IMR-90 (cell line): ENCODE measurements at regions not wholly inside any gene's neighbourhood (a gene's known extent, or its start where the extent isn't known, plus 50 kb on each side); places are given as distances from the start of the nearest gene placed in this dataset.

Experiments
- ATAC-seq: fragments of 200-7000 bp; cut with Tn5 transposase; 2 replicates; pipeline ENCODE4 v1.9.1; 2020; ENCODE audit warnings: low read depth, mild to moderate bottlenecking, moderate library complexity
- BruUV-seq: library from RNA; stranded (reverse); fragments of 400-500 nt; replicated peaks from 2 replicates; lab custom pipeline; 2021; lab: Mats Ljungman, UMichigan
- CTCF ChIA-PET: fragments of 300-600 bp; formaldehyde crosslinking; extraction: SDS; loops from one replicate; lab custom pipeline; 2021; ENCODE audit warnings: antibody characterized with exemption; lab: Yijun Ruan, JAX
- POLR2A ChIA-PET: fragments of 300-600 bp; sonication (Branson Sonifier 250); formaldehyde crosslinking; loops from one replicate; lab custom pipeline; 2022; ENCODE audit warnings: antibody characterized with exemption; ENCODE audit not compliant: unreplicated experiment; lab: Charles Lee
- DNase-seq: peaks from one replicate; pipeline ENCODE4 v3.0.0; 2013
- H2AFZ ChIP-seq: replicated peaks from 2 replicates; pipeline ENCODE3; 2013; ENCODE audit warnings: low read length, mild to moderate bottlenecking; ENCODE audit not compliant: poor library complexity
- H2AK5ac ChIP-seq: 2 replicates; pipeline ENCODE4 v1.6.1; 2013; ENCODE audit warnings: low read depth, low read length, inconsistent platforms
- H2AK9ac ChIP-seq: replicated peaks from 2 replicates; pipeline ENCODE3; 2013; ENCODE audit warnings: mild to moderate bottlenecking, low read depth, low read length, moderate library complexity; ENCODE audit not compliant: poor library complexity
- H2BK120ac ChIP-seq: 2 replicates; pipeline ENCODE4 v1.6.1; 2013; ENCODE audit warnings: low read depth, low read length, inconsistent platforms
- H2BK15ac ChIP-seq: 3 replicates; pipeline ENCODE4 v1.6.1; 2013; ENCODE audit warnings: low read depth, low read length, inconsistent platforms
- H2BK20ac ChIP-seq: 2 replicates; pipeline ENCODE4 v1.6.1; 2013; ENCODE audit warnings: low read depth, mild to moderate bottlenecking, inconsistent platforms, low read length, moderate library complexity
- H2BK5ac ChIP-seq: 2 replicates; pipeline ENCODE4 v1.6.1; 2013; ENCODE audit warnings: mild to moderate bottlenecking, low read depth, low read length, inconsistent platforms; ENCODE audit not compliant: poor library complexity, severe bottlenecking
- H3K14ac ChIP-seq: replicated peaks from 2 replicates; pipeline ENCODE4 v1.6.1; 2013; ENCODE audit warnings: low read depth, low read length, inconsistent platforms
- H3K18ac ChIP-seq: 2 replicates; pipeline ENCODE4 v1.6.1; 2013; ENCODE audit warnings: low read depth, low read length, control low read depth
- H3K23ac ChIP-seq: 2 replicates; pipeline ENCODE4 v1.6.1; 2013; ENCODE audit warnings: low read depth, low read length, inconsistent platforms
- H3K27ac ChIP-seq: 2 replicates; pipeline ENCODE4 v1.5.1; 2013; ENCODE audit warnings: mild to moderate bottlenecking, control low read depth, low read length; ENCODE audit not compliant: insufficient read depth
- H3K27me3 ChIP-seq: 2 replicates; pipeline ENCODE4 v1.6.1; 2013; ENCODE audit warnings: low read length; ENCODE audit not compliant: control insufficient read depth, insufficient read depth
- H3K36me3 ChIP-seq: 2 replicates; pipeline ENCODE4 v1.6.1; 2013; ENCODE audit warnings: low read length, mixed read lengths; ENCODE audit not compliant: control insufficient read depth, insufficient read depth
- H3K4ac ChIP-seq: 2 replicates; pipeline ENCODE4 v1.6.1; 2013; ENCODE audit warnings: low read depth, low read length, inconsistent platforms
- H3K4me1 ChIP-seq: 2 replicates; pipeline ENCODE4 v1.6.1; 2013; ENCODE audit warnings: low read length, mixed read lengths; ENCODE audit not compliant: control insufficient read depth, insufficient read depth
- H3K4me2 ChIP-seq: 2 replicates; pipeline ENCODE4 v1.6.1; 2013; ENCODE audit warnings: low read depth, mild to moderate bottlenecking, control low read depth, low read length, moderate library complexity
- H3K4me3 ChIP-seq: 2 replicates; pipeline ENCODE4 v1.5.1; 2013; ENCODE audit warnings: low read depth, mild to moderate bottlenecking, control low read depth, low read length, moderate library complexity; ENCODE audit not compliant: insufficient read depth
- H3K56ac ChIP-seq: 2 replicates; pipeline ENCODE4 v1.6.1; 2013; ENCODE audit warnings: low read length, inconsistent platforms; ENCODE audit not compliant: insufficient read depth; ENCODE audit errors: extremely low read depth
- H3K79me1 ChIP-seq, 2 experiments: 2 replicates each; pipeline ENCODE4 v1.6.1; 2013; ENCODE audit warnings: low read length in 2 of 2, inconsistent platforms in 1 of 2, low read depth in 1 of 2
- H3K9ac ChIP-seq: 2 replicates; pipeline ENCODE4 v1.6.1; 2013; ENCODE audit warnings: low read depth, low read length, control low read depth
- H3K9me1 ChIP-seq: 2 replicates; pipeline ENCODE4 v1.6.1; 2013; ENCODE audit warnings: low read length, inconsistent platforms; ENCODE audit not compliant: insufficient read depth
- H3K9me3 ChIP-seq: 2 replicates; pipeline ENCODE4 v1.6.1; 2013; ENCODE audit warnings: low read length; ENCODE audit not compliant: control insufficient read depth, insufficient read depth
- H4K20me1 ChIP-seq: 2 replicates; pipeline ENCODE4 v1.6.1; 2013; ENCODE audit warnings: low read length, inconsistent platforms; ENCODE audit not compliant: insufficient read depth
- H4K5ac ChIP-seq: 2 replicates; pipeline ENCODE4 v1.6.1; 2013; ENCODE audit warnings: mild to moderate bottlenecking, low read depth, low read length, control low read depth
- H4K8ac ChIP-seq, 2 experiments: 2 replicates each; pipeline ENCODE4 v1.6.1; 2013; ENCODE audit warnings: low read depth in 2 of 2, low read length in 2 of 2, control low read depth in 1 of 2, inconsistent platforms in 1 of 2
- H4K91ac ChIP-seq: 2 replicates; pipeline ENCODE4 v1.6.1; 2013; ENCODE audit warnings: low read depth, low read length, inconsistent platforms; ENCODE audit not compliant: insufficient read depth
- BHLHE40 ChIP-seq: fragments of 150-350 bp; IDR thresholded peaks from 2 replicates; pipeline ENCODE4 v1.6.1; 2016; ENCODE audit warnings: mild to moderate bottlenecking, low read depth, low read length
- CHD1 ChIP-seq: IDR thresholded peaks from 2 replicates; pipeline ENCODE4 v1.6.1; 2012; ENCODE audit warnings: low read depth, low read length, improper control_type of control experiment
- CTCF ChIP-seq: conservative IDR thresholded peaks from 2 replicates; pipeline ENCODE4 v1.5.1; 2012; ENCODE audit warnings: mild to moderate bottlenecking, low read depth, low read length, improper control_type of control experiment
- ELK1 ChIP-seq: fragments of 150-350 bp; IDR thresholded peaks from 2 replicates; pipeline ENCODE4 v1.6.1; 2016; ENCODE audit warnings: low read depth, mild to moderate bottlenecking, low read length, moderate library complexity, borderline replicate concordance
- FOS ChIP-seq: fragments of 150-350 bp; IDR thresholded peaks from 2 replicates; pipeline ENCODE4 v1.6.1; 2016; ENCODE audit warnings: low read depth, low read length
- MAFK ChIP-seq: IDR thresholded peaks from 2 replicates; pipeline ENCODE4 v1.6.1; 2012; ENCODE audit warnings: low read depth, low read length, improper control_type of control experiment
- MAZ ChIP-seq: IDR thresholded peaks from 2 replicates; pipeline ENCODE4 v1.6.1; 2012; ENCODE audit warnings: low read depth, mild to moderate bottlenecking, low read length, improper control_type of control experiment, moderate library complexity, borderline replicate concordance
- MXI1 ChIP-seq: IDR thresholded peaks from 2 replicates; pipeline ENCODE4 v1.6.1; 2012; ENCODE audit warnings: low read depth, mild to moderate bottlenecking, low read length, moderate library complexity, borderline replicate concordance
- POLR2A ChIP-seq: IDR thresholded peaks from 2 replicates; pipeline ENCODE4 v1.6.1; 2012; ENCODE audit warnings: mild to moderate bottlenecking, low read depth, low read length
- RAD21 ChIP-seq: IDR thresholded peaks from 2 replicates; pipeline ENCODE4 v1.6.1; 2012; ENCODE audit warnings: low read length, improper control_type of control experiment
- RCOR1 ChIP-seq: IDR thresholded peaks from 2 replicates; pipeline ENCODE4 v1.6.1; 2012; ENCODE audit warnings: mild to moderate bottlenecking, low read length, improper control_type of control experiment; ENCODE audit not compliant: insufficient replicate concordance
- SMC3 ChIP-seq: fragments of 150-350 bp; IDR thresholded peaks from 2 replicates; pipeline ENCODE4 v1.6.1; 2016; ENCODE audit warnings: low read depth, mild to moderate bottlenecking, antibody characterized with exemption, low read length, moderate library complexity
- USF2 ChIP-seq: fragments of 150-350 bp; IDR thresholded peaks from 2 replicates; pipeline ENCODE4 v1.6.1; 2017; ENCODE audit warnings: mild to moderate bottlenecking, antibody characterized with exemption, low read length, low read depth
- WGBS, 2 experiments: methylation state at CpG; one replicate each; pipeline versions ENCODE4 v1.1.5 to v1.1.7; 2013; ENCODE audit warnings: missing lambda C conversion rate in 2 of 2; ENCODE audit not compliant: insufficient read length in 1 of 2; ENCODE audit errors: extremely low coverage in 2 of 2; 5-methylcytosine and 5-hydroxymethylcytosine counted together
- dilution Hi-C: fragments of 300-500 bp; cut with HindIII; formaldehyde crosslinking; loops from one replicate; pipeline ENCODE4 v1.14.3; 2018; ENCODE audit warnings: low sequenced_read_pairs; ENCODE audit not compliant: unreplicated experiment
- in situ Hi-C: fragments of 300-500 bp; cut with MboI; formaldehyde crosslinking; loops from 3 replicates; pipeline ENCODE4 v1.14.3; 2019; ENCODE audit warnings: low sequenced_read_pairs, inconsistent platforms, mixed read lengths
- intact Hi-C: fragments of 100-400 bp; cut with micrococcal nuclease; formaldehyde crosslinking; loops from 2 replicates; pipeline ENCODE4 v1.10.0; 2022

- H4K5ac ChIP-seq, result no peak overlapping the region
- no peaks in the 10 kb centered on the region for H3K9me3 ChIP-seq
- in situ Hi-C loops (no loop called here), intact Hi-C loops (loop anchor here (10.0 kb wide), 1 partner anchor 451 kb away; no protein-coding TSS in a partner anchor), dilution Hi-C loops (no loop called here)
- H2AK5ac ChIP-seq, result 0 out of 2 replicates have a peak overlapping the region, but pooled peaks have one; percentile 9
- H4K91ac ChIP-seq, result no peak overlapping the region
- peak overlapping the region; percentile 34 for H2AK9ac ChIP-seq
- H3K9me1 ChIP-seq, result no peaks in the 10 kb centered on the region; the same call in 1 of the 2 replicates
- H2BK120ac ChIP-seq, result no peak overlapping the region
- no peak overlapping the region for H3K14ac ChIP-seq
- no CpG with 5 or more reads among the region's 4 CpGs for WGBS, 2 experiments
- no peaks in the 10 kb centered on the region for H3K79me1 ChIP-seq
- H3K18ac ChIP-seq, result no peak overlapping the region
- H2BK5ac ChIP-seq, result no peak overlapping the region
- H2BK20ac ChIP-seq, result peak overlapping the region; percentile 28; the same call in 1 of the 2 replicates
- CTCF ChIA-PET, result interaction anchor here (1.0 kb wide), 1 partner anchor 13 kb away, joined by 6 read pairs; no protein-coding TSS in a partner anchor
- no peak for DNase-seq
- H3K36me3 ChIP-seq, result no peaks in the 10 kb centered on the region
- H3K9ac ChIP-seq, result no peak overlapping the region
- TF ChIP-seq MAFK, result no peak
- TF ChIP-seq SMC3, result no peak
- no peak for TF ChIP-seq MXI1
- no peak for TF ChIP-seq RCOR1
- no peak for TF ChIP-seq FOS
- no peak for TF ChIP-seq RAD21
- no peak for TF ChIP-seq USF2
- TF ChIP-seq BHLHE40, result no peak
- no peak for TF ChIP-seq POLR2A
- no peak for TF ChIP-seq ELK1
- TF ChIP-seq CTCF, result no peak
- TF ChIP-seq CHD1, result no peak
- no peak for TF ChIP-seq MAZ
- no peak overlapping the region for H3K4me2 ChIP-seq
- no peak overlapping the region for H3K27ac ChIP-seq
- no peak overlapping the region for H3K56ac ChIP-seq
- H4K20me1 ChIP-seq, result no peaks in the 10 kb centered on the region
- no peaks in the 10 kb centered on the region for H3K27me3 ChIP-seq
- no TSS peak for BruUV-seq
- H3K4me3 ChIP-seq, result no peak overlapping the region
- peaks cover 5% of the 10 kb centered on the region; the same call in 1 of the 2 replicates for H3K4me1 ChIP-seq
- no peak overlapping the region for H3K4ac ChIP-seq
- H2AFZ ChIP-seq, result no peak overlapping the region
- ATAC-seq, result no peak
- H3K23ac ChIP-seq, result no peak overlapping the region
- no peak overlapping the region for H4K8ac ChIP-seq
- POLR2A ChIA-PET, result no interaction called here
- no peak overlapping the region for H2BK15ac ChIP-seq
Measured at GRCh38 chr5:143693651-143694252, 118.2 kb upstream of the HMHB1 start.
